MM.1S (cell line): ENCODE measurements at regions not wholly inside any gene's neighbourhood (a gene's known extent, or its start where the extent isn't known, plus 50 kb on each side); places are given as distances from the start of the nearest gene placed in this dataset.
A peak's percentile ranks its signal among the peaks of the same experiment; 100 is the strongest.

Experiments
- DNase-seq: peaks from one replicate; pipeline ENCODE4 v3.0.0-alpha.2; 2015
- H2AFZ ChIP-seq: fragments of 300-600 bp; sonication (generic); 2 replicates; pipeline ENCODE4 v1.6.0; 2016; ENCODE audit warnings: antibody characterized with exemption, low read length
- H3F3A ChIP-seq: fragments of 300-600 bp; sonication (generic); 2 replicates; pipeline ENCODE4 v1.6.1; 2016; ENCODE audit warnings: mild to moderate bottlenecking, antibody characterized with exemption, low read length, moderate library complexity, mixed read lengths; ENCODE audit not compliant: insufficient read depth
- H3K27ac ChIP-seq: fragments of 300-600 bp; sonication (generic); 2 replicates; pipeline ENCODE4 v1.5.1; 2016; ENCODE audit warnings: mild to moderate bottlenecking, low read length
- H3K27me3 ChIP-seq: fragments of 300-600 bp; sonication (generic); replicated peaks from 2 replicates; pipeline ENCODE4 v1.6.0; 2016; ENCODE audit warnings: low read length; ENCODE audit not compliant: insufficient read depth
- H3K36me3 ChIP-seq: fragments of 300-600 bp; sonication (generic); replicated peaks from 2 replicates; pipeline ENCODE4 v1.6.1; 2016; ENCODE audit warnings: mild to moderate bottlenecking, low read length, mixed read lengths; ENCODE audit not compliant: insufficient read depth
- H3K4me1 ChIP-seq: fragments of 300-600 bp; sonication (generic); 2 replicates; pipeline ENCODE4 v1.6.1; 2016; ENCODE audit warnings: low read length, mixed read lengths
- H3K4me2 ChIP-seq: fragments of 300-600 bp; sonication (generic); 2 replicates; pipeline ENCODE4 v1.6.0; 2016; ENCODE audit warnings: low read depth, low read length
- H3K4me3 ChIP-seq: fragments of 300-600 bp; sonication (generic); 2 replicates; pipeline ENCODE4 v1.5.1; 2016; ENCODE audit warnings: low read length, mixed read lengths
- H3K79me2 ChIP-seq: fragments of 300-600 bp; sonication (generic); 2 replicates; pipeline ENCODE4 v1.6.1; 2016; ENCODE audit warnings: mixed run types, low read length, mixed read lengths
- H3K9ac ChIP-seq: fragments of 300-600 bp; sonication (generic); 2 replicates; pipeline ENCODE4 v1.6.1; 2016; ENCODE audit warnings: low read length, mixed read lengths
- H3K9me2 ChIP-seq: fragments of 300-600 bp; sonication (generic); replicated peaks from 2 replicates; pipeline ENCODE4 v1.6.1; 2016; ENCODE audit warnings: mild to moderate bottlenecking, low read length, mixed read lengths; ENCODE audit not compliant: insufficient read depth
- H3K9me3 ChIP-seq: fragments of 300-600 bp; sonication (generic); replicated peaks from 2 replicates; pipeline ENCODE4 v1.6.1; 2016; ENCODE audit warnings: mild to moderate bottlenecking, low read length, mixed read lengths; ENCODE audit not compliant: insufficient read depth
- H4K20me1 ChIP-seq: fragments of 300-600 bp; sonication (generic); 2 replicates; pipeline ENCODE4 v1.6.1; 2016; ENCODE audit warnings: mild to moderate bottlenecking, low read length, moderate library complexity, mixed read lengths; ENCODE audit not compliant: insufficient read depth
- CTCF ChIP-seq: fragments of 300-600 bp; sonication (generic); IDR thresholded peaks from 2 replicates; pipeline ENCODE4 v1.5.1; 2016; ENCODE audit warnings: antibody characterized with exemption, low read length, mixed read lengths
- EZH2 ChIP-seq: fragments of 300-600 bp; sonication (generic); optimal IDR thresholded peaks from 2 replicates; pipeline ENCODE3; 2017; ENCODE audit warnings: low read depth, mild to moderate bottlenecking, antibody characterized with exemption, low read length, mixed read lengths
- EZH2phosphoT487 ChIP-seq: fragments of 300-600 bp; sonication (generic); IDR thresholded peaks from 2 replicates; pipeline ENCODE4 v1.6.1; 2018; ENCODE audit warnings: antibody characterized with exemption, low read length

- Histone ChIP-seq H3K27me3 (no peaks in the 10 kb centered on the region), H3K27ac (no peak overlapping the region), H3K4me2 (no peak overlapping the region), H2AFZ (no peak overlapping the region), H3K9ac (no peak overlapping the region), H3K36me3 (no peaks in the 10 kb centered on the region), H3K4me1 (no peaks in the 10 kb centered on the region), H3K9me2 (no peaks in the 10 kb centered on the region), H4K20me1 (no peaks in the 10 kb centered on the region), H3K79me2 (no peaks in the 10 kb centered on the region), H3F3A (no peaks in the 10 kb centered on the region), H3K9me3 (no peaks in the 10 kb centered on the region), H3K4me3 (no peak overlapping the region)
- DNase-seq = no peak
- TF ChIP-seq EZH2phosphoT487 (no peak), CTCF (no peak), EZH2 (no peak)
Observed at GRCh38 chr18:54100920-54101470, 123.5 kb downstream of the MBD2 start.

- H4K20me1 ChIP-seq = no peaks in the 10 kb centered on the region
- H3F3A ChIP-seq = no peaks in the 10 kb centered on the region
- no peak overlapping the region for H3K9ac ChIP-seq
- no peaks in the 10 kb centered on the region for H3K4me1 ChIP-seq
- no peak overlapping the region for H3K4me3 ChIP-seq
- H3K9me2 ChIP-seq = no peaks in the 10 kb centered on the region
- H3K4me2 ChIP-seq = no peak overlapping the region
- no peaks in the 10 kb centered on the region for H3K79me2 ChIP-seq
- H3K9me3 ChIP-seq = no peaks in the 10 kb centered on the region
- TF ChIP-seq EZH2phosphoT487 (no peak), CTCF (no peak), EZH2 (no peak)
- no peak overlapping the region for H2AFZ ChIP-seq
- no peak overlapping the region for H3K27ac ChIP-seq
- no peaks in the 10 kb centered on the region for H3K36me3 ChIP-seq
- no peaks in the 10 kb centered on the region for H3K27me3 ChIP-seq
- DNase-seq = no peak
Observed at GRCh38 chr18:54100466-54100865, 124.0 kb downstream of the MBD2 start.

- Histone ChIP-seq H3K9me3 (no peaks in the 10 kb centered on the region), H3K9me2 (no peaks in the 10 kb centered on the region), H3F3A (peaks cover 4% of the 10 kb centered on the region; the same call in 1 of the 2 replicates), H2AFZ (no peak overlapping the region), H3K9ac (no peak overlapping the region), H4K20me1 (no peaks in the 10 kb centered on the region), H3K4me1 (peaks cover 14% of the 10 kb centered on the region), H3K36me3 (no peaks in the 10 kb centered on the region), H3K4me3 (no peak overlapping the region), H3K27ac (peak overlapping the region; percentile 12; the same call in 1 of the 2 replicates), H3K79me2 (no peaks in the 10 kb centered on the region), H3K4me2 (peak overlapping the region; percentile 14; the same call in 1 of the 2 replicates), H3K27me3 (peaks cover 3% of the 10 kb centered on the region; the same call in 1 of the 2 replicates)
- no peak for TF ChIP-seq CTCF
- no peak for TF ChIP-seq EZH2
- no peak for TF ChIP-seq EZH2phosphoT487
- DNase-seq = peak; percentile 76
Observed at GRCh38 chr18:54094474-54094873, 130.0 kb downstream of the MBD2 start.
